IMR-90 (cell line): ENCODE measurements at regions not wholly inside any gene's neighbourhood (a gene's known extent, or its start where the extent isn't known, plus 50 kb on each side); places are given as distances from the start of the nearest gene placed in this dataset.

Experiments used
- CTCF ChIP-seq: conservative IDR thresholded peaks from 2 replicates; pipeline ENCODE4 v1.5.1; 2012; ENCODE audit warnings: mild to moderate bottlenecking, low read depth, low read length, improper control_type of control experiment
- MAZ ChIP-seq: IDR thresholded peaks from 2 replicates; pipeline ENCODE4 v1.6.1; 2012; ENCODE audit warnings: low read depth, mild to moderate bottlenecking, low read length, improper control_type of control experiment, moderate library complexity, borderline replicate concordance
- POLR2A ChIP-seq: IDR thresholded peaks from 2 replicates; pipeline ENCODE4 v1.6.1; 2012; ENCODE audit warnings: mild to moderate bottlenecking, low read depth, low read length
- RCOR1 ChIP-seq: IDR thresholded peaks from 2 replicates; pipeline ENCODE4 v1.6.1; 2012; ENCODE audit warnings: mild to moderate bottlenecking, low read length, improper control_type of control experiment; ENCODE audit not compliant: insufficient replicate concordance

DNA sequence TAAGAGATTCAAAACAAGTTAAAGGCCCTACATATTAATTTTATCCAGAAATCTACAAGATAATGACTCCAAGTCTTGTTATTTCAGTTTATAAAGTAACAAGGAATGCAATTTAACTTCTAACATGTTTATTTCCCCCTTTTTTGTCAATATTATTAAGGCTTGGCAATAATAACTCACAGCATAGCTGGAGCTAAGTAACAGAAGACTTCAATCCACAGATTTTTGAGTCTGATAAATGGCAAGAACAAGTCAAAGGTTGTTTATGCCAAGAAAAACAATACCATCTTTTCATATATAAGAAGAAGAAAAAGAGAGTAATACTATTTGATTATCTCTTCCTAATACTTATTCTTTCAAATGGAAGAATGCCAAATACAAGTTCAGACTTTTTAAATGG, 631.0 kb upstream of the CCDC54 start:
- TF ChIP-seq POLR2A (no peak), RCOR1 (no peak), MAZ (no peak), CTCF (no peak)
